ENCODE measurements at regions not wholly inside any gene's neighbourhood (a gene's known extent, or its start where the extent isn't known, plus 50 kb on each side); places are given as distances from the start of the nearest gene placed in this dataset.

DNA sequence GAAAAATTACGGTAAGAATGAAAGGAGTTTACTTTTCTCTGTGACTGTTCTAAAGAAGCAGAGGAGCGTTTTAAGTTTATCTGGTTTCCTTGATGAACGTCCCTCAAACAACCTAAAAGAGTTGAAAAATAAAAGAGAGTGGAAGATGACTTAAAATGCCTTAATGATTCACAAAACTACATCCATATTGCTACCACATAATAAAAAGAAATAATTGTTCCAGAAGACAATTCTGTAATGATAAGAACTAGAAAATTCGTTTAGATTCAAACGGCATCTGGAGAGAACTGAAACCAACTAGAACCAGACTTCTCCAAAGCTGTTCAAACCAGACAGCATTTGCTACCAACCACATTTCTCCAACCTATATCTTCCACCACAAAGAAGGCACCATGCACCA, 68.1 kb downstream of the TEKT4 start:
- no peak for DNase-seq

DNA sequence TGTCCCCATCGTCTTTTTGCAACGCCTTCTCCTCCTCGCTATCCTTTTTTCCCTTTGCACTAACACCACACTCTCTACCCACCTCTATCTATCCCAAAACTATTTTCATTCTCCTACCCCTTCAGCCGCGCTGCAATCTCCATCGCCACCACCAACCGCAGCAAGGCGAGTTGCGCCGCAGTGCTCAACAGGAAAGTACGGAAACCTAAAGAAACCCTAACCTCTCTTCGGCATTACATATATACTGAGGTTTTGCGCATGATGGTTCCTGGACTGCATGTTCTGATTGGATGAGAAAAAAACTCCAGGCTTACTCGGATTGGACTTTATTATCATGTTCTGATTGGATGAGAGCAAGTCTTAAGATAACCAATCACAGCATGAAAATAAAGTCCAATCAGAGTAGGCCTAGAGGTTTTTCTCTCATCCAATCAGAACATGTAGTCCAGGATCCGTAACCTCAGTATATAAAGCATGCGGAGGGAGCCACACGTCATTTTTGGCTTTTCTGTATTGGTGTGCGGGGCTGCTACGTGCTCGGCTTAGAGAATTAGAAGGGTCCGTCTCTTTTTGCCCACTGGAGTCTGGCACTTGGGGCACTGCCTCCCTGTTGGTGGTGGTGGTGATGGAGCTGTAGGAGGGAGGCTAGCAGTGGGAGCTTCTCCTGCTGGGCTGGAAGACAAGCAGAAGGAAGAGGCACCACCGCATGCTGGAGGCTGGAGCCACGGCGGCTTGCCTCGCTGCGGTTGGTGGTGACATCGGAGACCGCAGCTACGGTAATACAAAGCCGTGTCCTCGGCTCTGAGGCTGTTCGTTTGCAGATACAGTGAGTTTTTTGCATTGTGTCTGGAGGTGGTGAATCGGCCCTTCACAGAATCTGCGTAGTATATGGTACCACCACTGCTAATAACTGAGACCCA, 76.1 kb downstream of the TEKT4 start:
- DNase-seq: no peak

DNA sequence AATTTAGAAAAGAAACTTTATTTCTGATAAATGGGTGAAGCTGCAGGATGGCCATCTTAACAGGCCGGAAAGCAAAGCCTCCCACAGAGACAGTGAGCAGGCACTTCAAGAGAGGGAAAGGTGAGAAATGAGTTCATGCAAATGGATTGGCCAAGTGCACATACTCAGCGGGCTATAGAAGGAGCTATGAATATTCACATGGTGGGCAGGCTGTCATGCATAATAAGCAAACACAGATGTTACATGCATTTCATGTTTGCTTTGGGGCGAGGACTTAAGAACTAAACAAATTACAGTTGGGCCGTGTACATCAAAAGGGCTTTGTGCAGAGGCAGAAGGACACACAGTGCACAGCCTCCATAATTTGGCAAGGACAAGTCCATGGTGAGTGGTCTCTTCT, 69.8 kb upstream of the MAL start:
- no peak for DNase-seq

DNA sequence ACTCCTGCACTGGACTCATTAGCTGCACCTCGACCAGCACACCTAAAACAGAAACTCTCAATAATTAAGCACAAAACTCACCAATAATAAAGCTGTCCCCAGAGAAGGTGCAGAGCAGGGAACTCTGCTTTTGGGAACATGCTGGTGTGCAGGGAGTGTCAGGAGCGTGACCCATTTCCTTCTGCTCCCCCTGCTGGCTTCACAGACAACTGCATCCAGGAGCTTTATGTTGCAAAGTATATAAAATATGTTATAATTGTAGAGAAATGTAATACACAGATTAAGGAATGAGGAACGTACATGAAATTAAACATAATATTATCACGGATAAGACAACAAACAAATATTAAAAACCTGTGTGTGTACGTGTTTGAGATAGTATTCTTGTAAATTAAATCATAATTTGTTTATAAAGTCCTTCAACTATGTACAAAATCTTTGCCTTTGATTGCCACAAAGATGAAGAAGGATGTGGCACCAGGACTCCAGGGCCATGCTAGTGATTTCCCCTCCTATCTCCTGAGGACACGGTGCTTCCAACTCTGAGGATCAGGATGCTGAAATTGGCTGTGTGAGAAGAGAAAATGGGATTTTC, 68.6 kb upstream of the MAL start:
- peak; percentile 6 to 19 for DNase-seq

DNA sequence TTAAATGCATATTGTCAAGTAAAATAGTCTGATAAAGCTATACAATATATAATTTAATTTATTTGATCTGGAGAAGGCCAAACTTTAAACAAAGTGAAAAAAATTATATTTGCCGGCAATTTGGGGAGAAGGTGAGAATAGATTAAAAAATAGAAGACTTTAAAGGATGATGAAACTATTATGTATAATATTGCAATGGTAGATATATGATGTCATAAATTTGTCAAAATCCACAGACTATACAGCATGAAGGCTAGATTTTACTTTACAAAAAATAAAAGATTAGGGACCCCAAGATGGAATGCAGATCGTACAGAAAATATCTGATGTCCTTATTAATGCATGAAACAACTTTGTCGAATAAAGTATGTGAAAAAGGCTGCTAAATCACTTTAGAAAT, 67.3 kb upstream of the MAL start:
- DNase-seq: no peak

DNA sequence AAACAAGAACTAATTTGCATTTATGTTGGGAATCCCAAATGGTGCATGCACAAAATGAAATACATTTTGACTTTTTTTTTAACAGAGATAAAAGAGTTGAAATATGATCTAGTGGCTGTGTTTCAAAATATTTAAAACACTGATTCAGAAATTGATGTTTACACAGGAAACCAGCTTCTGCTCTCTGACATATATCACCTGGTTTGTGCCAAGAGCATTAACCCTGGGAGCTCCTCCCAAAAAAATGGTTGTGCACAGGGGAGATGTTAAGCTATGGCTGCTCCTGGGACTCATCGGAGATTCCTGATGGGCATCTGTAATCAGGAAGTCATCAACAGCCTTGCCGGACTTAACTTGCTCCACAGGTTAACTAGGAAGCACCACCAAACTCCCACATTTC, 65.2 kb upstream of the MAL start:
- no peak for DNase-seq

DNA sequence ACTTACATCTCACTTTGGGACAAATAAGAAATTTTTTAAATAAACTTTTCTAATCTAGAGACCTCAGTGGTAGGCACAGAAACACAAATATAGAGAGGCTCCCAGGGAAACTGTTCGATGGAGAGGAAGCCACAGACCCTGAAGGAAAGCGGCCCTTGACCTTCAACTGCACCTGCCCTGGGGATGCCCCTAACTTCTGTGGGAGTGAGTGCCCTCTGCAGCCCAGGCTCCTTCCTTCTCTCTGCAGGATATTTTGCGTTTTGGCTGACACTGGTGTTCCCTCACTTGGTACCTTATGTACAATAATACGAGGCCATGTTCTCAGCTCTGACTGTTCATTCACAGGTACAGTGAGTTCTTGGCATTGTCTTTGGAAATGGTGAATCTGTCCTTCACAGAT, 64.8 kb upstream of the MAL start:
- no peak for DNase-seq

DNA sequence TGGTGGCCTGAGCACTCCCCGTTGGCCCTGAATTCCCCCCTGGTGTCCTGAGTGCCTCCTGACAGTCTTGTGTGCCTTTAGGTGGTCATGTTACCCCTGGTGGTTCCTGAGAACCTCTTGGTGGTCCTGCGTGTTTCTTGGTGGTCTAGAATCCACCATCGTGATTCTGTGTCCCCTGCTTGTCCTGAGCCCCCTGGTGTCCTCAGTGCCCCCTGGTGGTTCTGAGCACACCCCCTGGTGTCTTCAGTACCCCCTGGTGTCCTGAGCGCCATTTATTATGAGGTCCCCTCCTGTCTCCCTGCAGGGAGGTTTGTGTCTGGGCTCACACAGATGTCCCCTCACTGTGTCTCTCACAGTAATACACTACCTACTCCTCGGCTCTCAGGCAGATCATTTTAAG, 61.3 kb upstream of the MAL start:
- no peak for DNase-seq

DNA sequence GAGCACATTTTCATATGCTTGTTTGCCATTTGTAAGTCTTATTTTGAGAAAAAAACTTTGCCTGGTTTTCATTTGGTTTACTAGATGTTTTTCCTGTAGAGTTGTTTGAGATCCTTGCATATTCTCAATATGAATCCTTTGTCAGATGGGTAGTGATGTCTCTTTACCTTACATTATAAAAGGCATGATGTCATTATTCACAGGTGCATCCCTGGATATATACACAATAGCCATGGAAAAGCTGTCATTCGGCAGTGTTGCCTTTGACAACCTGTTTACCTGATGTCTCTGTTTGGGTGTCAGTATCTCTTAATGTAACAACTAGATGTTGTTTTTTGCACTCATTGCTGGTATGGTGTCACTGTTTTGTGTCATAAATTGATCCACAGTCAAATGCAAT, 58.8 kb upstream of the MAL start:
- no peak for DNase-seq

DNA sequence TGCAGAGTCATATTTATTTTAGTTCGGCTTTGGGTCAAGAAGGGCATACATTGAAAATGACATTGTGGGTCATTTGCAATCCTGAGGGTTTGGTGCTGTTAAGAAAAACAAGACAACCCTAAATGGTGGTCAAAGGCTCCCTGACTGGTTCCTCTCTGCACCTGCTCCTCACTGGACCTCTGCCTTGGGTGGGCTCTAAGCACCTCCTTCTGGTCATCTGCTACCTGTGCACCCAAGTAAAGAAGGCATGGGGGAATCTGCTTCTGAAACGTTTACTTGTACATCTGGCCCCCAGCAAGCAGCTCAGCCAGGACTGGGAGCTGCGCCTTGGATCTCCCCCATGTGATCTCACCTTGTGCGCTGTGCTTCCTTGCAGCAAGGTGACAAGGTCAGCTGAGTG, 55.2 kb upstream of the MAL start:
- DNase-seq: no peak
